ENCODE measurements at regions not wholly inside any gene's neighbourhood (a gene's known extent, or its start where the extent isn't known, plus 50 kb on each side); places are given as distances from the start of the nearest gene placed in this dataset.

DNA sequence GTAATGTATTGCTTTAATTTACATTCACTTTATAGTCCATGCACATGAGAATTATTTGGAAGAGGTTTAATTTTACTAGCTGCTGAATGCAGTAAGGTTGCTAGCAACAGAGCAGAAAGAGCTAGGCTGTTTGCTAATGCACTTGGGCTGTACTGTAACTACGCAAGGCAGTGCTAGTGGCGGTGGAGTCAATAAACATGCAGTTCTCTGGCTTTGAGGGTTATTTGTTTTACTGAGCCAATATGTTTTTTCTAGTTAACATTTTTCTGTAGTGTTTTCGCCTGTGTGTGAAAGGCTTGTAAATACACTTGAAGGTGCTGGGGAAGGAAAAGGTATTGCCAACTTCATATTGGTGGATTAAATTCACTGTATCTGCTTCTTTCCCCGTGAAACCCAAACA is 112.8 kb downstream of the BTBD3 start:
- TF ChIP-seq, protein P1, sequence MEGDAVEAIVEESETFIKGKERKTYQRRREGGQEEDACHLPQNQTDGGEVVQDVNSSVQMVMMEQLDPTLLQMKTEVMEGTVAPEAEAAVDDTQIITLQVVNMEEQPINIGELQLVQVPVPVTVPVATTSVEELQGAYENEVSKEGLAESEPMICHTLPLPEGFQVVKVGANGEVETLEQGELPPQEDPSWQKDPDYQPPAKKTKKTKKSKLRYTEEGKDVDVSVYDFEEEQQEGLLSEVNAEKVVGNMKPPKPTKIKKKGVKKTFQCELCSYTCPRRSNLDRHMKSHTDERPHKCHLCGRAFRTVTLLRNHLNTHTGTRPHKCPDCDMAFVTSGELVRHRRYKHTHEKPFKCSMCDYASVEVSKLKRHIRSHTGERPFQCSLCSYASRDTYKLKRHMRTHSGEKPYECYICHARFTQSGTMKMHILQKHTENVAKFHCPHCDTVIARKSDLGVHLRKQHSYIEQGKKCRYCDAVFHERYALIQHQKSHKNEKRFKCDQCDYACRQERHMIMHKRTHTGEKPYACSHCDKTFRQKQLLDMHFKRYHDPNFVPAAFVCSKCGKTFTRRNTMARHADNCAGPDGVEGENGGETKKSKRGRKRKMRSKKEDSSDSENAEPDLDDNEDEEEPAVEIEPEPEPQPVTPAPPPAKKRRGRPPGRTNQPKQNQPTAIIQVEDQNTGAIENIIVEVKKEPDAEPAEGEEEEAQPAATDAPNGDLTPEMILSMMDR (IDR thresholded peaks at IDR 0.05): no peak
- TF ChIP-seq POLR2AphosphoS5 (IDR thresholded peaks at IDR 0.05) (peak; percentile 82), POLR2A (IDR thresholded peaks at IDR 0.05) (no peak)
